LNCAP (cell line): ENCODE measurements at regions not wholly inside any gene's neighbourhood (a gene's known extent, or its start where the extent isn't known, plus 50 kb on each side); places are given as distances from the start of the nearest gene placed in this dataset.

Experiments used
- CTCF ChIP-seq: fragments of 450-650 bp; IDR thresholded peaks from 2 replicates; pipeline ENCODE4 v1.5.1; 2017; ENCODE audit warnings: mild to moderate bottlenecking

DNA sequence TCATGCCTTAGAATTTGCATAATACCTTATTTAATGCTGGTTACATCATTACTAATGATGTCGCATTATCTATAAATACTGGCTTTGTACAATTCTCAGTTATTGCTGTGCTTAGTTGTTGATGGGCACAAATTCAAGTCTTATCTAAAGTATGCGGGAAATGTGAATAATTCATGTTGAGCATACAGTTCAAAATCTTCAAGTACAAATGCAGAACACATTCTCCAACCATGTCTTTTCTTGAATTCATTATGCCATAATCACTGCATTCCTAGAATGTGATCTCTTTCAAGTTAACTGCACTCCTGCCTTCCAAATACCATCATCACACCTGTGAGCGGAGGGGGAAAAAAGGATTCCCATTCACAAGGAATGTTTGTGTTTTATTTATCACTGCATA lies 337.0 kb downstream of the MBD2 start:
- TF ChIP-seq CTCF, result no peak

- no peak for TF ChIP-seq CTCF
Measured at GRCh38 chr18:53886058-53886457, 338.4 kb downstream of the MBD2 start.

GRCh38 chr18:53883771-53884170 lies 340.7 kb downstream of the MBD2 start:
- TF ChIP-seq CTCF, result no peak

- no peak for TF ChIP-seq CTCF
Measured at GRCh38 chr18:53874103-53874502, 350.4 kb downstream of the MBD2 start.

- TF ChIP-seq CTCF, result peak; percentile 21; the same call in 1 of the 2 replicates
Measured at GRCh38 chr18:53864770-53865169, 359.7 kb downstream of the MBD2 start.

DNA sequence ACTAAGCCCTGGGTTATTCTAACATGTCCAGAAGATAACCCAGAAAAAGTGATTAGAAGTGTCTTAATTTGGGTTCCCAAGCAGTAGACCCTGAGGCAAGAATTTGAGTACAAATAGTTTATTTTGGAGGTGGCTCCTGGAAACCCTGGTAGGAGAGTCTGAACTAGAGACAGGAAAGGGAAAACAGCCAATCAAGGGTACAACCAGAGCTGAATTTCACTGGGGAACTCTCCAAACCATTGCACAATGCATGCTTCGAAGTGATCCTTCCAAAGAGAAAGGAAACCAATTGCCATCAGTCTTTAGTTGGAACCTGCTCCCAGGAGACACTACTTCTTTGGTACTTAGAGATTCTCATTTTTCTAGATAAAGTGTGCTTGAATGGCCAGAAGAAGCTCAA lies 361.5 kb downstream of the MBD2 start:
- no peak for TF ChIP-seq CTCF

DNA sequence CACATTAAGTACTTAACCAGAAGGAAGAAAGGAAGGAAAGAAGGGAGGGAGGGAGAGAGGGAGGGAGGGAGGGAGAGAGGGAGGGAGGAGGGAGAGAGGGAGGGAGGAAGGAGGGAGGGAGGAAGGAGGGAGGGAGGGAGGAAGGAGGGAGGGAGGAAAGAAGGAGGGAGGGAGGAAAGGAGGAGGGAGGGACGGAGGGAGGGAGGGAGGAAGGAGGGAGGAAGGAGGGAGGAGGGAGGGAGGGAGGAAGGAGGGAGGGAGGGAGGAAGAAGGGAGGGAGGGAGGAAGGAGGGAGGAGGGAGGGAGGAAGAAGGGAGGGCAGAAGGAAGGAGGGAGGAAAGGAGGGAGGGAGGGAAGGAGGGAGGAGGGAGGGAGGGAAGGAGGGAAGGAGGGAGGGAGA lies 363.3 kb downstream of the MBD2 start:
- TF ChIP-seq CTCF, result no peak

GRCh38 chr18:53859764-53860163 lies 364.7 kb downstream of the MBD2 start:
- TF ChIP-seq CTCF, result no peak
